Retinal pigment epithelial cell (primary cell): ENCODE measurements at regions not wholly inside any gene's neighbourhood (a gene's known extent, or its start where the extent isn't known, plus 50 kb on each side); places are given as distances from the start of the nearest gene placed in this dataset.

Experiments
- DNase-seq: peaks from one replicate; pipeline ENCODE4 v3.0.0-alpha.2; 2010; ENCODE audit warnings: low read depth
- H3K4me3 ChIP-seq: 2 replicates; pipeline ENCODE4 v1.5.1; 2011; ENCODE audit warnings: mild to moderate bottlenecking, low read length, control low read depth, moderate library complexity
- TF ChIP-seq, protein P1 (sequence below): conservative IDR thresholded peaks from 2 replicates; pipeline ENCODE4 v1.5.1; 2011; ENCODE audit warnings: low read depth, low read length, control low read depth, inconsistent platforms

DNA sequence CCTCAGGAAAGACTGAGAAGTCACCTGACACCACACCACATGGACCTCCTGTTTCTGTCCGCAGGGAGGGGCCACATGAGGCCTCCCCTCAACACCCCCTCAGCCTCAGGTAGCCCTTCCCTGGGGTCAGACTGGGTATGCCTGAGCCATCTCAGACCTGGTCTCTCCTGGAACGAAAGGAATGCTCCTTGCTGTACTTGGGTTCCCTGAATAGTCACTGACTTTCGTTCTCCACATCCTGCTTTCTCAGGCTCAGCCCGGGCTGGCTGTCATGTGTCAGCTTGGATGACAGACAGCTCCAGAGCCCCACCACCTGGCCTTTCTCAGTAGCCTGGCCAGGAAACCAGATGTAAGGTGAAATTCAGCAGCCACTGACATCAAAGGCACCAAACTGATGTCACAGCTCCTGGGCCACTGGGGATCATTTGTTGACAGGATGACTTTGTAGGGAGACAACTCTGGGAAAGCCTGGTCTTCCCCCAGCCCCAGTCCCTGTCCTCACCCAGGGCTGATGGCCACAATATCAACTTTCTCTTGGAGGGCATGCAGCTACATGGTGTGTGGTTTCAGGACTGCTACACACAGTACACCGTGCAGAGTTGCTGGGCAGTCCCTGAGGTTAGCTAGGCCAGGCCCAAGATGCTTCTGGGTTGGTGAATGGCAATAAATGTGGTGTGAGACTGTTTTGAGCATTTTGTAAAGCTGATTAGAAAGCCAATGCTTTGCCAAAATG, 141.4 kb upstream of the MRPS22 start:
- TF ChIP-seq, protein P1, sequence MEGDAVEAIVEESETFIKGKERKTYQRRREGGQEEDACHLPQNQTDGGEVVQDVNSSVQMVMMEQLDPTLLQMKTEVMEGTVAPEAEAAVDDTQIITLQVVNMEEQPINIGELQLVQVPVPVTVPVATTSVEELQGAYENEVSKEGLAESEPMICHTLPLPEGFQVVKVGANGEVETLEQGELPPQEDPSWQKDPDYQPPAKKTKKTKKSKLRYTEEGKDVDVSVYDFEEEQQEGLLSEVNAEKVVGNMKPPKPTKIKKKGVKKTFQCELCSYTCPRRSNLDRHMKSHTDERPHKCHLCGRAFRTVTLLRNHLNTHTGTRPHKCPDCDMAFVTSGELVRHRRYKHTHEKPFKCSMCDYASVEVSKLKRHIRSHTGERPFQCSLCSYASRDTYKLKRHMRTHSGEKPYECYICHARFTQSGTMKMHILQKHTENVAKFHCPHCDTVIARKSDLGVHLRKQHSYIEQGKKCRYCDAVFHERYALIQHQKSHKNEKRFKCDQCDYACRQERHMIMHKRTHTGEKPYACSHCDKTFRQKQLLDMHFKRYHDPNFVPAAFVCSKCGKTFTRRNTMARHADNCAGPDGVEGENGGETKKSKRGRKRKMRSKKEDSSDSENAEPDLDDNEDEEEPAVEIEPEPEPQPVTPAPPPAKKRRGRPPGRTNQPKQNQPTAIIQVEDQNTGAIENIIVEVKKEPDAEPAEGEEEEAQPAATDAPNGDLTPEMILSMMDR = peak; percentile 21
- no peak overlapping the region for H3K4me3 ChIP-seq
- DNase-seq = no peak

DNA sequence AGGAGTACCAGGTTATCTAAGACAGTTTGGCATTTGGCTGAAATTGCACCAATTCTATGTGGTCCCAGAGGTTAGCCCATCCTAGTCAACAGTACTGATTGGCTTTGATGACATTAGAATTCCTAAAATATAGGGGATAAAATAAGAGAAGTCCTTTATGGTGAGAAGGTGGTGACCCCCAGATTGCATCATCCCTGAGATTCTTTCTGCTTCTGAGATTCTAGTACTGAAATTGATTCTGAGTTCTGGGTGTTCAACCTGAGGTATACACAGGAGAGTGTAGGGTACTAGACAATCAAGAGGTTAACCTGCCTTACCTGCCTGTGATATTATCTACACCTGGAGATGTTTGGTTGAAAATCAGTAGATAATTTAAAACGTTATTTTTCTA, 140.9 kb upstream of the MRPS22 start:
- no peak overlapping the region for H3K4me3 ChIP-seq
- TF ChIP-seq, protein P1 = no peak
- DNase-seq = no peak

DNA sequence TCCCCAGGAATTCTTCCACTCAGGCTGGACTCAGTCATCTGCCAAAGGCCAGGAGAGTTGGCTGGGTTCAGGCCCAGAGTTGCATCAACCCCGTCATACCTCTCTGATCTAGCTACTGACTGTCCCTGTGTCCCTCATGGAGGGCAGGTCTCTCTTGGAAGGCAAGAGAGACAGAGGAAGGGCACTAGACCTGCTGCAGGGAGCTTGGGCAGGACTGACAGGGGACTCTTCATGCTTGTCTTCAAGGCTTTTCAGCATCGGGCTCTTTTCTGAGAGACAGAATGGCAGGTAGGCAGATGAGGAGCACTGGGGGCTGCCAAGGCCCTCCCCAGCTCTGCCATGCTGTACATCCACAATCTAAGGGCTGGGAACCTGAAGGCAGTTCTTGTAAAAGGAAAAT, 140.1 kb upstream of the MRPS22 start:
- no peak overlapping the region for H3K4me3 ChIP-seq
- DNase-seq = no peak
- TF ChIP-seq, protein P1 = no peak

DNA sequence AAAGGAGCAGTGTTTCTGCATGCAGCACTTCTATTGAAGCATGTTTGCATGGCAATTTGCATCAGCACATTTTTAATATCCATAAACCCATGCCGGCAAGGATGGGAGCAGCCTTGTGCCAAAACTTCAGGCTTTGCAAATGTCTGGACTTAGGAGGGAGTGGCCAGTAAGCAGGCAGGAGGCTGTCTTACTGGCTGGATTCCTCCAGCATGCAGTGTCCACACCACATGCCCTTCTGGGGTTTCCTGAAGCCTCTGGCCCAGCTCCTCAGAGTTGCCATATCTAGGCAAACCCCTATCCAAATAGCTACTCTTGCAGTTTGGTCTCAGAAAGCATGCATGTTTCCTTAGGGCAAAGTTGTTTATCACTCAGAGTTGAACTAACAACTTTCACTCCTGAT, 139.1 kb upstream of the MRPS22 start:
- H3K4me3 ChIP-seq = no peak overlapping the region
- DNase-seq = no peak
- TF ChIP-seq, protein P1 = no peak

DNA sequence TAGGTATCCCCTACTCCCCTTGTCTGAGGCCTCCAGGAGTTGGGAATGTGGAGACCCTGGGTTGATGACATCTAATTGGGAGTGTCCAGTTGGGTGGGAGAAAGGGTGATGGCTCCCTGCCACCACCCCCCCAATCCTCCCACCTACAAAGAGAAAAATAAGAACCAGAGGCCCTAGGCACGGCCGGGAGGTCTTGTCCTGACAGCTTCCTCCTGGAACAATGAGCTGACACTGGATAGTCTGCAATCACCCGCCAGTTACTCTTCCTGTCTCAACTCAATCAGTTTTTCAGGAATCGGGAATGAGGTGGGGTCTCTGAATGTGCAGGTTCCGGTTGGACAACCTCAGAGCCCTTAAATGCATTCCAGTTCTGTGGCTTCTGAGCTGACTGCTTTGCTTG, 129.9 kb upstream of the MRPS22 start:
- no peak for DNase-seq
- TF ChIP-seq, protein P1 = no peak
- H3K4me3 ChIP-seq = no peak overlapping the region

DNA sequence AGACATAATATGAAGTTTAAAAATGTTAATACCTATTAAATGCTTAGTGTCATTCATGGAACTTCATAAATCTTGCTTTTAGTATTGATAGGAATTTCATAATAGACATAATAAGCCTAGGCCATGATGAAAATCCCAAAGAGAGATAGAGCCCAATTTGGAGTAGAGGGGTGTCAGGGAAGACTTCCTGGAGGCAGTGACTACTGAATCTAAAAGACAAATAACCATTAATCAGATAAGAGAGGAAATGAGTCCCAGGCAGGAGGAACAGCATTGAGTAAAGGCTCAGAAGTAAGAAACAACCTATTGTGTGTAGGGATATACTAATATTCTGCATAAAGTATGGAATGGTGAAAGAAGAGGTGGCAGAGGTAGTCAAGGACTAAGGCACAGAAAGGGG, 126.9 kb upstream of the MRPS22 start:
- TF ChIP-seq, protein P1 = no peak
- H3K4me3 ChIP-seq = no peak overlapping the region
- DNase-seq = no peak

DNA sequence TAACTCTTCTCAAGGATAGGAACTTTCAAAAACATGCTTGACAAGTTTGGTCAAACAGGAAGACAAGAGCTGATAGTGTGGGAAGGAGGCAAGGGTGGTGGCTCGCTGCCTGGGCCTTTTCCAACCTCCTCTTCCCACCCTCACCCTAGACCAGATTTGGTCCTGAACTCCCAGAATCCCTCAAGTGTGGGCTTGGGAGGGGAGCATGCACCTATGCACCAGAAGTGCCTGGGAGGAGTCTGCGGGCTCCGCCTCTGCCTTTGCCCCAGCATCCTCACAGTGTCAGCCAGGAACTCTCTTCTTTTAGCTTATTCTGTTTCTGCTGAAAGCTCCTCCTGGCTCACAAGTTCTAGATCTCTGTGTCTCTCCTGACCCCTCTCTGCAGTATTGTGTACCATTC, 126.2 kb upstream of the MRPS22 start:
- no peak overlapping the region for H3K4me3 ChIP-seq
- no peak for DNase-seq
- TF ChIP-seq, protein P1 = no peak
